Peyer's patch (tissue), 4 donors: ENCODE measurements at regions not wholly inside any gene's neighbourhood (a gene's known extent, or its start where the extent isn't known, plus 50 kb on each side); places are given as distances from the start of the nearest gene placed in this dataset.
"Not testable (repeated sequence)": the region's sequence is repeated elsewhere in the genome, so short reads cannot be mapped to it uniquely, and the experiment has no call there.

Experiments used
- DNase-seq, 3 donors: peaks; one replicate each; pipeline ENCODE4 v3.0.0-alpha.2; 2017 to 2019
- H3K27ac ChIP-seq, 4 donors: fragments of 200-600 bp; sonication (generic); one replicate each; pipeline ENCODE4 v1.5.1; 2016 to 2019
- H3K27me3 ChIP-seq, 2 donors: fragments of 200-600 bp; sonication (generic); one replicate each; pipeline ENCODE4 v1.5.1; 2019
- H3K36me3 ChIP-seq, 3 donors: fragments of 200-600 bp; sonication (generic); one replicate each; pipeline ENCODE4 v1.5.1; 2016 to 2019
- H3K4me1 ChIP-seq, 4 donors: fragments of 200-600 bp; sonication (generic); one replicate each; pipeline ENCODE4 v1.5.1; 2016 to 2019
- H3K4me3 ChIP-seq, 4 donors: fragments of 200-600 bp; sonication (generic); 1 replicate in 3 of 4; 2 replicates in 1 of 4; pipeline ENCODE4 v1.5.1; 2016 to 2019; ENCODE audit warnings: mild to moderate bottlenecking in 1 of 4
- H3K9me3 ChIP-seq, 4 donors: fragments of 200-600 bp; sonication (generic); one replicate each; pipeline ENCODE4 v1.5.1; 2016 to 2019; ENCODE audit warnings: mild to moderate bottlenecking in 1 of 4
- POLR2A ChIP-seq, 2 donors: fragments of 450-650 bp; IDR thresholded peaks; one replicate each; pipeline ENCODE4 v1.5.1; 2017; ENCODE audit warnings: antibody characterized with exemption in 2 of 2, mild to moderate bottlenecking in 2 of 2, moderate library complexity in 2 of 2
- TF ChIP-seq, protein P1 (sequence below), 6 experiments: fragments of 450-650 bp in 4 of 6; fragments of 200-600 bp in 2 of 6; sonication (generic) in 1 of 6; IDR thresholded peaks; one replicate each; pipeline ENCODE4 v1.5.1; 2017 to 2019; ENCODE audit warnings: antibody characterized with exemption in 6 of 6, mild to moderate bottlenecking in 3 of 6, moderate library complexity in 1 of 6

DNA sequence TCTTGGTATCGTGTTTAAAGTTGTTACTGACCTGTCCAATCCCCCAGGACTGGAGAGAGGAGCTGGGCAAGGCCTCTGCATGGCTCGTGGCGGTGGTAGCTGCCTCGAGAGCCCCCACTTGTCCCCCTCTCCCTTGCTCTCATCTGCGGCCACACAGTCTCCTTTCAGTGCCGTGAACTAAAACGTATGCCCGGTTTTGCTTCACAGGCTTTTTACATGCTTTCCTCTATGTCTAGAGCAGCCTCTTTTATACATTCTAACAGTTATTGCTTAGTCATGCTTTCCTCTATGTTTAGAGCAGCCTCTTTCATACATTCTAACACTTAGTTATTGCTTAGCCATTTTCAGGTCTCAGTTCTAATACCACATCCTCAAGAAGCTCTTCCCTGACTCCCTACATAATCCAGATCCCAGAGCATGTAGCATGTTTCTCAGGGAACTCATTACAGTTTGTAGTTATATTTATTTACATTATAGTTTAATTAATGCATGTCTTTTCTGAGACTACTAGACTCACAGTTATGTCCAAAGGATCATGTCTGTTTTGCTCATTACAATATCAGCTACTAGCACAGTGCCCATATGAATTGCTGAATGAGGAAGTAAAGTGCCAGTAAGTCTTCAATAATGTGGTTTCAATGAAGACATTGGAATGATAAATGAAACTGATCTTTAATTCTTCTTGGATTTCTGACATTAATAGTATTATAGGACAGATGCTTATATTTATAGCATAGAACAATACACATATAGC, 66.5 kb upstream of the TBL1XR1 start:
- no peak for DNase-seq
- H3K9me3 ChIP-seq = no peaks in the 10 kb centered on the region
- H3K27me3 ChIP-seq = no peaks in the 10 kb centered on the region
- no peak overlapping the region for H3K27ac ChIP-seq
- no peak overlapping the region for H3K4me3 ChIP-seq
- H3K4me1 ChIP-seq = no peaks in the 10 kb centered on the region
- no peak for TF ChIP-seq POLR2A (IDR thresholded peaks at IDR 0.05)
- TF ChIP-seq, protein P1, sequence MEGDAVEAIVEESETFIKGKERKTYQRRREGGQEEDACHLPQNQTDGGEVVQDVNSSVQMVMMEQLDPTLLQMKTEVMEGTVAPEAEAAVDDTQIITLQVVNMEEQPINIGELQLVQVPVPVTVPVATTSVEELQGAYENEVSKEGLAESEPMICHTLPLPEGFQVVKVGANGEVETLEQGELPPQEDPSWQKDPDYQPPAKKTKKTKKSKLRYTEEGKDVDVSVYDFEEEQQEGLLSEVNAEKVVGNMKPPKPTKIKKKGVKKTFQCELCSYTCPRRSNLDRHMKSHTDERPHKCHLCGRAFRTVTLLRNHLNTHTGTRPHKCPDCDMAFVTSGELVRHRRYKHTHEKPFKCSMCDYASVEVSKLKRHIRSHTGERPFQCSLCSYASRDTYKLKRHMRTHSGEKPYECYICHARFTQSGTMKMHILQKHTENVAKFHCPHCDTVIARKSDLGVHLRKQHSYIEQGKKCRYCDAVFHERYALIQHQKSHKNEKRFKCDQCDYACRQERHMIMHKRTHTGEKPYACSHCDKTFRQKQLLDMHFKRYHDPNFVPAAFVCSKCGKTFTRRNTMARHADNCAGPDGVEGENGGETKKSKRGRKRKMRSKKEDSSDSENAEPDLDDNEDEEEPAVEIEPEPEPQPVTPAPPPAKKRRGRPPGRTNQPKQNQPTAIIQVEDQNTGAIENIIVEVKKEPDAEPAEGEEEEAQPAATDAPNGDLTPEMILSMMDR (IDR thresholded peaks at IDR 0.05) = no peak
- no peaks in the 10 kb centered on the region for H3K36me3 ChIP-seq

DNA sequence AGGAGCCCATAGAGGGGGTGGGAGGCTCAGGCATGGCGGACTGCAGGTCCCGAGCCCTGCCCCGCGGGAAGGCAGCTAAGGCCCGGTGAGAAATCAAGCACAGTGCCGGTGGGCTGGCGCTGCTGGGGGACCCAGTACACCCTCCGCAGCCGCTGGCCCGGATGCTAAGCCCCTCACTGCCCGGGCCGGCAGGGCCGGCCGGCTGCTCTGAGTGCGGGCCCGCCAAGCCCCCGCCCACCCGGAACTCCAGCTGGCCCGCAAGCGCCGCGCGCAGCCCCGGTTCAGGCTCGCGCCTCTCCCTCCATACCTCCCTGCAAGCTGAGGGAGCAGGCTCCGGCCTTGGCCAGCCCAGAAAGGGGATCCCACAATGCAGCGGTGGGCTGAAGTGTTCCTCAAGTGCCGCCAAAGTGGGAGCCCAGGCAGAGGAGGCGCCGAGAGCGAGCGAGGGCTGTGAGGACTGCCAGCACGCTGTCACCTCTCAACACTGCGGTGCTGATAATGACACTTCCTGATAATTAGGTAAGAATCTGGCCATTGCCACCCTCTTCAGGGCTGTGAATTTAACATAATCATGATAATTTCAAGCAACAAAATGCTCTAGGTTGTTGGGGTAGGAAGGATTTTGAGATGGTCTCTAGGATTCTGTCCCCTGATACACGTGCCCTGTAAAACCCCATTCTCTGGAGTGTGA, 74.7 kb upstream of the TBL1XR1 start:
- DNase-seq, H3K36me3 ChIP-seq, H3K4me3 ChIP-seq, H3K27me3 ChIP-seq, H3K9me3 ChIP-seq, H3K27ac ChIP-seq, H3K4me1 ChIP-seq: not testable (repeated sequence)

DNA sequence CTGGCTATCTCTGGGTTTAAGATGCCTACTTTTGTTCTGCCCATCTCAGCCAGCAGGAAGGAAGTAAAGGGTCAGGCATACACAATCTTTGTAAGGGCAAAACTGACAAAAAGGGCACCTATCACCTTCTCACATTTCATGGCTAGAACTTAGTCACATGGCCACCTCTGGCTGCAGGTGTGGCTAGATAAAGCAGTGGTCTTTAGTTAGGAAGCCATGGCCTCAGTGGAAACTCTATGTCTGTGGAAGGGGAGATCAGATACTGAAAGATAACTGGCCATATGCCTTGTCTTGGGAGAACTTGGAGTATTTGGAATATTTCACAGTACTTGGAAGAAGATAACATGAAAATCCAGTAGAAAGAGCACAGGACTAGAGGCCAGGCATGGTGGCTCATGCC, 80.7 kb upstream of the TBL1XR1 start:
- H3K4me1 ChIP-seq = peaks cover 0 to 16% (median 4%) of the 10 kb centered on the region in 4 donors
- H3K36me3 ChIP-seq = no peaks in the 10 kb centered on the region
- no peak for DNase-seq
- no peaks in the 10 kb centered on the region for H3K27me3 ChIP-seq
- H3K4me3 ChIP-seq = no peak overlapping the region
- TF ChIP-seq POLR2A (IDR thresholded peaks at IDR 0.05) = no peak
- TF ChIP-seq, protein P1 (IDR thresholded peaks at IDR 0.05) = no peak
- no peak overlapping the region for H3K27ac ChIP-seq
- H3K9me3 ChIP-seq = no peaks in the 10 kb centered on the region

DNA sequence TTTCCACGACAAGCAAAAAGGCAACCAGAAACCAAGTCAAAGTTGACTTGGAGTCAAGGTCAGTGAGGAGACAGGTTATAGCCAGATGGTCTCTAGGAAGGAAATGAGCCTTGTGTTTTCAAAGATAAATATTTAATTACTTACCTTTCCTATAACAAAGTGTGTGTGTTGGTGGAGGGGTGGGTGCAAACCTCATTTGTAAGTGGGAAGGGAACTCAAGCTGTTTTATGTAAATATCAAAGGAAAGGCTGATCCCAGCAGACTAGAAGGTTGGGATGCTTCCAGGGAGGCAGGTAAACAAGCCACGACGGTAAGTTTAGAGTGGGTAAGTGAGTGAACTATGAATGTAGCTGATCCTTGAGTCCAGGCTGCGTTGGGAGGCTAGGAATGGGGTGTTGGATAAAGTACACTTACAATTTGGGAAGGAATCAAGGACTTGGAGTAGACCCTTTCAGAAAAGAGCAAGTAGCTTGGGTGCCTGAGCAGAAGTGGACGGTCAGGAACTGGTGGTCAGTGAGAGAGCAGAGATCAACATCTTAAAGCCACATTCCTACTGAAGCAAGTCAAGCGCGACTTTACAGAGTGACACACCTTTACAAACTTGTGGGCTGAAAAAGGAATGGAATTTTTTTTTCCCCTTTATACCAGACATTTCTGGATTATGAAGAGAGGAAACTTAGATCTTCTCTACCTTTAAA, 82.0 kb upstream of the TBL1XR1 start:
- Histone ChIP-seq H3K9me3 (no peaks in the 10 kb centered on the region), H3K27me3 (no peaks in the 10 kb centered on the region), H3K4me1 (peaks cover 0 to 21% (median 8%) of the 10 kb centered on the region in 4 donors), H3K27ac (peak overlapping the region in 1 of 4 donors; percentile 35), H3K36me3 (no peaks in the 10 kb centered on the region), H3K4me3 (no peak overlapping the region)
- TF ChIP-seq, protein P1 (IDR thresholded peaks at IDR 0.05) = no peak
- no peak for TF ChIP-seq POLR2A (IDR thresholded peaks at IDR 0.05)
- no peak for DNase-seq

DNA sequence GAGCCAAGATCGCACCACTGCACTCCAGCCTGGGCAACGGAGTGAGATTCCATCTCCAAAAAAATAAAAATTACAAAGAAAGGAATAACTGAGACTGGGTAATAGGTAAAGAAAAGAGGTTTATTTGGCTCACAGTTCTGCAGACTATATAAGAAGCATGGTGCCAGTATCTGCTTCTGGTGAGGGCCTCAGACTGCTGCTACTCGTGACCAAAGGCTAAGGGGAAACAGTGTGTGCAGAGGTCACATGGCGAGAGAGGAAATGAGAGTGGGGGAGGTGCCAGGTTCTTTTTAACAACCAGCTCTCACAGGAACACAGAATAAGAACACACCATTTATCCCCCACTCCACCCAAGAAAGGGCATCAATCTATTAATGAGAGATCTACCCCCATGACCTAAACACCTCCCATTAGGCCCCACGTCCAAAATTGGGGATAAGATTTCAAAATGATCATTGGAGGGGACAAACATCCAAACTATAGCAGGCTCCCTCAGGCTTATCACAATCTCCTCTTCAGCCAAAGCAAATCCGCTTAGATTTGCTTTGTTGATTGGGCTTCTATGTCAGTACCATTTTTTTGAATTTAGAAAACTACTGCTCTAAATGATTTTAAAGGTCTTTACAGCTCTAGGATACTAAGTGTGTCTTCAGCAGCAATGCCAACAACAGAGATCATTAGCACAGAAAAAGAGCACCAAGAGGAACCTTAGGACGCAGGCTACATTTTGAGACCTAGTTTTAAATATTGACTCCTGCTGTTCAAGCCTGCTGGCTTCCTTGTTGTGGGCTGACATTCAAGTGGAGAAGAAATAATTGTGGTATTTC, 84.2 kb upstream of the TBL1XR1 start:
- no peak overlapping the region for H3K4me3 ChIP-seq
- peak in 2 of 3 donors; percentile 66 to 70 for DNase-seq
- peaks cover 0 to 39% (median 9%) of the 10 kb centered on the region in 4 donors for H3K4me1 ChIP-seq
- peak overlapping the region in 3 of 4 donors; percentile 14 to 66 (median 44) for H3K27ac ChIP-seq
- H3K9me3 ChIP-seq = no peaks in the 10 kb centered on the region
- TF ChIP-seq, protein P1 (IDR thresholded peaks at IDR 0.05) = no peak
- TF ChIP-seq POLR2A (IDR thresholded peaks at IDR 0.05) = no peak
- no peaks in the 10 kb centered on the region for H3K27me3 ChIP-seq
- H3K36me3 ChIP-seq = no peaks in the 10 kb centered on the region
